ENCODE measurements at regions not wholly inside any gene's neighbourhood (a gene's known extent, or its start where the extent isn't known, plus 50 kb on each side); places are given as distances from the start of the nearest gene placed in this dataset.

DNA sequence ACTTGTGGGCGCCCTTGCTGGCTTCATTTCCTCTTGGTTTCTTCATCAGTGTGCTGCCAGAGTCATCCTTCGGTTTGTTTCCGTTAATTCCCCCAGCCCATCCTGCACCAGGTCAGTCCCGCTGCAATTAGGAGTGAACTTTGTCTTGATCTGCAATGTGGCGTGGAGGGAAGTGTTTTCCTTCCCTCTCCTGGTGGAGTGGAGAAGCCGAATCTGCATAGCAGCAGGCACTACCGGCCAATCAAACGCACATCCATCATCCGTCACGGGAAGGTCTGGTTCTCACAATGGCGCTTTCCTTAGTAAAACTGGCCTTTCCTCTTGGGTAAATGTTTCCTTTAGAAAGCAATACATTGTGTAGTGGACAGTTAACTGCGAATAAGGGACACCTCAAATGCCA is 337.5 kb downstream of the CXCL12 start:
- no peaks in the 10 kb centered on the region for H3K36me3 ChIP-seq (ENCODE audit: control insufficient read depth, insufficient read depth, low read length)
- TF ChIP-seq, protein P1, sequence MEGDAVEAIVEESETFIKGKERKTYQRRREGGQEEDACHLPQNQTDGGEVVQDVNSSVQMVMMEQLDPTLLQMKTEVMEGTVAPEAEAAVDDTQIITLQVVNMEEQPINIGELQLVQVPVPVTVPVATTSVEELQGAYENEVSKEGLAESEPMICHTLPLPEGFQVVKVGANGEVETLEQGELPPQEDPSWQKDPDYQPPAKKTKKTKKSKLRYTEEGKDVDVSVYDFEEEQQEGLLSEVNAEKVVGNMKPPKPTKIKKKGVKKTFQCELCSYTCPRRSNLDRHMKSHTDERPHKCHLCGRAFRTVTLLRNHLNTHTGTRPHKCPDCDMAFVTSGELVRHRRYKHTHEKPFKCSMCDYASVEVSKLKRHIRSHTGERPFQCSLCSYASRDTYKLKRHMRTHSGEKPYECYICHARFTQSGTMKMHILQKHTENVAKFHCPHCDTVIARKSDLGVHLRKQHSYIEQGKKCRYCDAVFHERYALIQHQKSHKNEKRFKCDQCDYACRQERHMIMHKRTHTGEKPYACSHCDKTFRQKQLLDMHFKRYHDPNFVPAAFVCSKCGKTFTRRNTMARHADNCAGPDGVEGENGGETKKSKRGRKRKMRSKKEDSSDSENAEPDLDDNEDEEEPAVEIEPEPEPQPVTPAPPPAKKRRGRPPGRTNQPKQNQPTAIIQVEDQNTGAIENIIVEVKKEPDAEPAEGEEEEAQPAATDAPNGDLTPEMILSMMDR (IDR thresholded peaks at IDR 0.05; ENCODE audit: insufficient read depth, low read length, severe bottlenecking), result no peak
- no peak for FAIRE-seq
- H3K4me3 ChIP-seq (ENCODE audit: low read depth, low read length), result no peak overlapping the region
- no peaks in the 10 kb centered on the region for H3K27me3 ChIP-seq (ENCODE audit: control insufficient read depth, insufficient read depth, low read length)
- DNase-seq (ENCODE audit: low read depth), result no peak

GRCh38 chr10:44046605-44047004 is 338.3 kb downstream of the CXCL12 start:
- DNase-seq (ENCODE audit: low read depth), result peak; percentile 26
- FAIRE-seq, result no peak
- H3K36me3 ChIP-seq (ENCODE audit: control insufficient read depth, insufficient read depth, low read length), result no peaks in the 10 kb centered on the region
- H3K4me3 ChIP-seq (ENCODE audit: low read depth, low read length), result no peak overlapping the region
- H3K27me3 ChIP-seq (ENCODE audit: control insufficient read depth, insufficient read depth, low read length), result no peaks in the 10 kb centered on the region
- TF ChIP-seq, protein P1 (IDR thresholded peaks at IDR 0.05; ENCODE audit: insufficient read depth, low read length, severe bottlenecking), result no peak

GRCh38 chr10:44045020-44045419 is 339.9 kb downstream of the CXCL12 start:
- Histone ChIP-seq H3K4me3 (ENCODE audit: low read depth, low read length) (no peak overlapping the region), H3K36me3 (ENCODE audit: control insufficient read depth, insufficient read depth, low read length) (no peaks in the 10 kb centered on the region), H3K27me3 (ENCODE audit: control insufficient read depth, insufficient read depth, low read length) (no peaks in the 10 kb centered on the region)
- DNase-seq (ENCODE audit: low read depth) (no peak), FAIRE-seq (no peak)
- TF ChIP-seq, protein P1 (IDR thresholded peaks at IDR 0.05; ENCODE audit: insufficient read depth, low read length, severe bottlenecking), result no peak

DNA sequence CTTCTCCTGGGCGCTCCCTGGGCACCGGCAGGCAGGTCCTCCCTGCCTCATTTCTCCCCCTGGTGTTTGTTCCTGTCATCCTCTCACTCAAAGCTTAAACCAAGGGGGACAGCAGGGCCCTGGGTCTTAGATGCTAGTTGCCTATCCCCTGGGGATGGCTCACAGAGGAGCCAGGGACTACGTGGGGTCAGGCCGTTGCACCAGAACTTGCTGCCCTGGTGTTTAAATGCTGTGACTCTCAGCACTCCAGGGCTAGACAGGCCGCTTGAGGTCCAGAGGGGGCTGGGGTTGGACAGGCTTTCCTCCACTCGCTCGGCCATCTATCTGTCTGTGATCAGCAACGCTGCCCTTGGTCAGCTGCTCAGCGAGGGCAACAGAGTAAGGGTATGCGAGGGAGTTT is 340.3 kb downstream of the CXCL12 start:
- Histone ChIP-seq H3K27me3 (ENCODE audit: control insufficient read depth, insufficient read depth, low read length) (no peaks in the 10 kb centered on the region), H3K4me3 (ENCODE audit: low read depth, low read length) (no peak overlapping the region), H3K36me3 (ENCODE audit: control insufficient read depth, insufficient read depth, low read length) (no peaks in the 10 kb centered on the region)
- TF ChIP-seq, protein P1 (IDR thresholded peaks at IDR 0.05; ENCODE audit: insufficient read depth, low read length, severe bottlenecking), result no peak
- FAIRE-seq, result no peak
- DNase-seq (ENCODE audit: low read depth), result no peak

GRCh38 chr10:44043646-44044375 is 341.1 kb downstream of the CXCL12 start:
- FAIRE-seq (no peak), DNase-seq (ENCODE audit: low read depth) (no peak)
- TF ChIP-seq, protein P1 (IDR thresholded peaks at IDR 0.05; ENCODE audit: insufficient read depth, low read length, severe bottlenecking), result no peak
- H3K4me3 ChIP-seq (ENCODE audit: low read depth, low read length), result no peak overlapping the region
- H3K27me3 ChIP-seq (ENCODE audit: control insufficient read depth, insufficient read depth, low read length), result no peaks in the 10 kb centered on the region
- H3K36me3 ChIP-seq (ENCODE audit: control insufficient read depth, insufficient read depth, low read length), result no peaks in the 10 kb centered on the region

Data from bronchial epithelial cell (primary cell).